ENCODE measurements at regions not wholly inside any gene's neighbourhood (a gene's known extent, or its start where the extent isn't known, plus 50 kb on each side); places are given as distances from the start of the nearest gene placed in this dataset.

DNA sequence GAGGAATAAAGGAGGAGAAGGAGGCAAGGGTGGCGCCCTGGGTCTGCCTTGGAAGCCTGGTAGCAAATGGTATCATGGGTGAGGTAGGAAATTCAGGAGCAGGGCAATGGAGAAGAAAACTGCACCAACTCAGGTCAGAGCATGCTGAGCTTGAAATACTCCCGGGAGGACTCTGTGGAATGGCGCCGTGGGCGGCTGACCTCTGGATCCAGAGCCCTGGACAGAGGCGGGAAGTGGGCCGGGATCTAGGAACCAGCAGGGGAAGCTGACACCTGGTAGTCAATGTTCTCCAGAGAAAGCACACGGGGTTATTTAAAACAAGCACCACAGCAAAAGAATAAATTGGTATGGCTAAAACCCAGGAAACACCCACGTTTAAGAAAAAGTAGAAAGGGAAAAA lies 161.3 kb downstream of the INO80D start:
- intact Hi-C loops (cut with DNase I): no loop called here
- DNase-seq: no peak

DNA sequence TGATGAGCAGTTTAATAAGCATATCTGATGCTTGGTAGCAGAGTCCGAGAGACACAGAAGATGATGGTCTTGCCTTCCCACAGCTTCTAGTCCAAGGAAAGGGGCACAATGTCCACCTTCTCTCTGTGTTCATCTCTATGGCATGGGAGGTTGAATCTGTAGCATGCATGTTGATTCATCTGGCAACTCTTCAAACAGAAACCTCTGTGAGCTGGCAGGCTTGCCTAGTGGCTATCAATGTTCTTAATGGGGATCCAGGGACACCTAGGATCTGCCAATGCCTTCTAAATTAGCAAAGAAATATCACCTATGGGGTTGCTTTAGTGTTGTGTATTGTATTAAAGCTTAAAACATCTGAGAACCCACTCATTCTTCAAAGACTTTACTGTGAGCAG lies 170.8 kb downstream of the INO80D start:
- 80 to 89% (median 87%) methylated on average over 1 of the region's 1 CpG for WGBS, 4 donors
- Histone ChIP-seq H3K4me1 (replicated peaks in 1 of 2) (no peaks in the 10 kb centered on the region), H3K4me3 (no peak overlapping the region), H3K9me3 (replicated peaks in 1 of 3) (no peaks in the 10 kb centered on the region), H3K27me3 (peaks cover 7% of the 10 kb centered on the region), H3K36me3 (replicated peaks in 1 of 2) (no peaks in the 10 kb centered on the region), H3K27ac (no peak overlapping the region)
- no peak for DNase-seq
- TF ChIP-seq CTCF (IDR thresholded peaks at IDR 0.05) (no peak), POLR2A (IDR thresholded peaks at IDR 0.05) (no peak)
- intact Hi-C loops (cut with DNase I): no loop called here

More for the DNA sequence above, 161.3 kb downstream of the INO80D start:
- no peak overlapping the region for H3K27ac ChIP-seq
- H3K27me3 ChIP-seq: no peaks in the 10 kb centered on the region
- no peaks in the 10 kb centered on the region for H3K9me3 ChIP-seq (replicated peaks in 1 of 3)
- no peak overlapping the region for H3K4me3 ChIP-seq
- 75 to 83% (median 82%) methylated on average over 9 of the region's 9 CpGs for WGBS, 4 donors
- H3K4me1 ChIP-seq (replicated peaks in 1 of 2): peaks cover 0 to 2% of the 10 kb centered on the region in 2 donors
- TF ChIP-seq CTCF (IDR thresholded peaks at IDR 0.05) (no peak), POLR2A (IDR thresholded peaks at IDR 0.05) (no peak)
- H3K36me3 ChIP-seq (replicated peaks in 1 of 2): no peaks in the 10 kb centered on the region

- TF ChIP-seq CTCF (IDR thresholded peaks at IDR 0.05) (no peak), POLR2A (IDR thresholded peaks at IDR 0.05) (no peak)
- WGBS, 4 donors: 64 to 74% (median 69%) methylated on average over 4 of the region's 4 CpGs
- H3K27ac ChIP-seq: no peak overlapping the region
- H3K27me3 ChIP-seq: peaks cover 10% of the 10 kb centered on the region
- no peaks in the 10 kb centered on the region for H3K4me1 ChIP-seq (replicated peaks in 1 of 2)
- no peak overlapping the region for H3K4me3 ChIP-seq
- no peak for DNase-seq
- intact Hi-C loops (cut with DNase I): no loop called here
- H3K36me3 ChIP-seq (replicated peaks in 1 of 2): no peaks in the 10 kb centered on the region
- H3K9me3 ChIP-seq (replicated peaks in 1 of 3): no peaks in the 10 kb centered on the region
Observed at GRCh38 chr2:205914213-205915129, 171.5 kb downstream of the INO80D start.

- H3K4me3 ChIP-seq: no peak overlapping the region
- TF ChIP-seq POLR2A (IDR thresholded peaks at IDR 0.05) (no peak), CTCF (IDR thresholded peaks at IDR 0.05) (no peak)
- H3K9me3 ChIP-seq (replicated peaks in 1 of 3): no peaks in the 10 kb centered on the region
- WGBS, 4 donors: 90 to 100% (median 95%) methylated on average over 1 of the region's 1 CpG
- H3K27ac ChIP-seq: no peak overlapping the region
- H3K4me1 ChIP-seq (replicated peaks in 1 of 2): no peaks in the 10 kb centered on the region
- DNase-seq: no peak
- no peaks in the 10 kb centered on the region for H3K36me3 ChIP-seq (replicated peaks in 1 of 2)
- intact Hi-C loops (cut with DNase I): no loop called here
- peaks cover 10% of the 10 kb centered on the region for H3K27me3 ChIP-seq
Observed at GRCh38 chr2:205913668-205914067, 172.3 kb downstream of the INO80D start.
